Stomach (tissue), 8 donors: ENCODE measurements at regions not wholly inside any gene's neighbourhood (a gene's known extent, or its start where the extent isn't known, plus 50 kb on each side); places are given as distances from the start of the nearest gene placed in this dataset.

Experiments used
- DNase-seq, 2 donors: peaks; one replicate each; pipeline versions ENCODE4 v3.0.0 to v3.0.0-alpha.2; 2013 to 2019
- H3K27ac ChIP-seq, 5 donors: fragments of 200-600 bp in 4 of 5; sonication (generic) in 4 of 5; one replicate each; pipeline ENCODE4 v1.5.1; 2013 to 2019; ENCODE audit warnings: mild to moderate bottlenecking in 1 of 5, moderate library complexity in 1 of 5
- H3K27me3 ChIP-seq, 3 donors: fragments of 200-600 bp; sonication (generic); one replicate each; pipeline ENCODE4 v1.5.1; 2017 to 2019; ENCODE audit warnings: mixed run types in 1 of 3
- H3K36me3 ChIP-seq, 4 donors: fragments of 200-600 bp; sonication (generic); 1 replicate in 3 of 4; 2 replicates in 1 of 4; pipeline ENCODE4 v1.5.1; 2016 to 2019
- H3K4me1 ChIP-seq, 4 donors: fragments of 200-600 bp; sonication (generic); one replicate each; pipeline ENCODE4 v1.5.1; 2016 to 2019
- H3K4me3 ChIP-seq, 4 donors: fragments of 200-600 bp; sonication (generic) in 3 of 4; one replicate each; pipeline ENCODE4 v1.5.1; 2016 to 2019; ENCODE audit warnings: mild to moderate bottlenecking in 1 of 4
- H3K9me3 ChIP-seq, 4 donors: fragments of 200-600 bp; sonication (generic); one replicate each; pipeline ENCODE4 v1.5.1; 2016 to 2019
- EP300 ChIP-seq: sonication (generic); formaldehyde crosslinking; IDR thresholded peaks from one replicate; pipeline ENCODE4 v1.6.1; 2017; ENCODE audit warnings: antibody characterized with exemption
- POLR2A ChIP-seq, 4 donors: fragments of 450-650 bp; IDR thresholded peaks; one replicate each; pipeline ENCODE4 v1.6.1; 2016; ENCODE audit warnings: antibody characterized with exemption in 4 of 4, control low read depth in 2 of 4, mild to moderate bottlenecking in 1 of 4, moderate library complexity in 1 of 4
- POLR2AphosphoS5 ChIP-seq, 3 donors: sonication (generic); formaldehyde crosslinking; IDR thresholded peaks; one replicate each; pipeline ENCODE4 v1.6.1; 2016; ENCODE audit warnings: antibody characterized with exemption in 3 of 3
- WGBS, 5 donors: extraction: QIAGEN DNeasy Blood & Tissue Kit in 3 of 5; methylation state at CpG; one replicate each; pipeline versions ENCODE4 v1.1.5 to v1.1.7; 2013 to 2018; 5-methylcytosine and 5-hydroxymethylcytosine counted together
- intact Hi-C: fragments of 100-400 bp; cut with DNase I; formaldehyde crosslinking; loops from one replicate; pipeline ENCODE4 v1.15.1; 2023; ENCODE audit warnings: low total_unique reads
- TF ChIP-seq, protein P1 (sequence below), 7 experiments: fragments of 450-650 bp in 4 of 7; fragments of 200-600 bp in 3 of 7; sonication (generic) in 3 of 7; IDR thresholded peaks; one replicate each; pipeline ENCODE4 v1.5.1; 2016 to 2019; ENCODE audit warnings: antibody characterized with exemption in 7 of 7, control low read depth in 2 of 7, mild to moderate bottlenecking in 1 of 7
- donor health status: healthy with polysubstance abuse.
- donor health status: Bipolar disorder and iron deficiency.
- donor health status: healthy.

DNA sequence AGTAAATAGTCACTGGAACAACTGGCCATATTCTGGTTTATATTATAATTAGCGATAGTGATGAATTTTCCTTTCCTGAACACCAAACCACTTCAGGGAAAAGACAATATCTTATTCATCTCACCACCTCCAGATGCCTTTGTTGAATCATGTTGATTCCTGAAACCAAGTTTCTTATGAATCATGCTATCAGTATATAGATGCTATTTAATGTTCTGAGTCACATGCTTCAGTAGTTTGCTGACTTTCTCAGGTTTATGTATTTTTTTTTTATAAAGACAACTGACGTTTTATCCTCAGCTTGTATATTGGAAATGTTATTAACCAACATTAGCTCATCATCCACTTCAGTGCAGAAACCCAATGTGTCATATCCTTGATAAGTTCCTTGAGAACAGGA is 710.2 kb upstream of the POU3F2 start:
- no peak overlapping the region for H3K4me3 ChIP-seq
- H3K9me3 ChIP-seq: no peaks in the 10 kb centered on the region
- intact Hi-C loops: no loop called here
- no peak for DNase-seq
- H3K27me3 ChIP-seq: no peaks in the 10 kb centered on the region
- TF ChIP-seq POLR2A (IDR thresholded peaks at IDR 0.05): no peak
- no peak for TF ChIP-seq POLR2AphosphoS5 (IDR thresholded peaks at IDR 0.05)
- TF ChIP-seq, protein P1, sequence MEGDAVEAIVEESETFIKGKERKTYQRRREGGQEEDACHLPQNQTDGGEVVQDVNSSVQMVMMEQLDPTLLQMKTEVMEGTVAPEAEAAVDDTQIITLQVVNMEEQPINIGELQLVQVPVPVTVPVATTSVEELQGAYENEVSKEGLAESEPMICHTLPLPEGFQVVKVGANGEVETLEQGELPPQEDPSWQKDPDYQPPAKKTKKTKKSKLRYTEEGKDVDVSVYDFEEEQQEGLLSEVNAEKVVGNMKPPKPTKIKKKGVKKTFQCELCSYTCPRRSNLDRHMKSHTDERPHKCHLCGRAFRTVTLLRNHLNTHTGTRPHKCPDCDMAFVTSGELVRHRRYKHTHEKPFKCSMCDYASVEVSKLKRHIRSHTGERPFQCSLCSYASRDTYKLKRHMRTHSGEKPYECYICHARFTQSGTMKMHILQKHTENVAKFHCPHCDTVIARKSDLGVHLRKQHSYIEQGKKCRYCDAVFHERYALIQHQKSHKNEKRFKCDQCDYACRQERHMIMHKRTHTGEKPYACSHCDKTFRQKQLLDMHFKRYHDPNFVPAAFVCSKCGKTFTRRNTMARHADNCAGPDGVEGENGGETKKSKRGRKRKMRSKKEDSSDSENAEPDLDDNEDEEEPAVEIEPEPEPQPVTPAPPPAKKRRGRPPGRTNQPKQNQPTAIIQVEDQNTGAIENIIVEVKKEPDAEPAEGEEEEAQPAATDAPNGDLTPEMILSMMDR (IDR thresholded peaks at IDR 0.05): no peak
- TF ChIP-seq EP300: no peak
- no peak overlapping the region for H3K27ac ChIP-seq
- 68 to 79% (median 69%) methylated on average over 2 of the region's 2 CpGs for WGBS, 5 donors
- H3K4me1 ChIP-seq: no peaks in the 10 kb centered on the region
- H3K36me3 ChIP-seq: no peaks in the 10 kb centered on the region

DNA sequence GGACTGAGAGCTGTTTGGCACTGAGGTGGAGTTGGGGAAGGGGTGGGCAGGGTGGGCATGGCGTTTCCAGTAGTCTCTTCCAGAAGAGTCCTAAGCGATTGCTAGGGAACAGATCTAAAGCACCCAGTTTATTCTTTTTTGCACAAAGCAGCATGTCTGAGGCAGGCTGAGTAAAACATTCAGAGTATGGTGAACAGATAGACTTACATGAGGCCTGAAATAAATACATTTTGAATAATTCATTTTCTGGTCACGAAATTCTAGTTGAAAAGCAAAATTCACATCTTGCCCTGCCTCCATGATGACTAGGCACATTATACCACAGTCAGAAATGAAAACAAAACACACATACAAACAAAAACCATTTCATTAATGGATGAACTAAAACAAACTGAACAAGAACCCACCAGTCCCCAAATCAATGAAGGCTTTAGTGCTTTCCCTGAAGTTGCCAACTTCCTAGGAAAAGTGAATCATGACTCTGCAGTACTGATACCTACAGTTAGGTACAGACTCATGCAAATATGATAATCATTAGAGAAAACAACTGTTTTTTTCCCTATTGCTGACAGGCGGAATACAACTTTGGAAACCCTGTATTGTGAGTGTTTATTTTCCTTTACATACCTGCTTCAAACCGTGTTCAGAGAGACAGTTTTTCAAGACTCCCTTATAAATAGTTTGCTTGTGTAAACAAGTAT is 702.9 kb upstream of the POU3F2 start:
- intact Hi-C loops: no loop called here

DNA sequence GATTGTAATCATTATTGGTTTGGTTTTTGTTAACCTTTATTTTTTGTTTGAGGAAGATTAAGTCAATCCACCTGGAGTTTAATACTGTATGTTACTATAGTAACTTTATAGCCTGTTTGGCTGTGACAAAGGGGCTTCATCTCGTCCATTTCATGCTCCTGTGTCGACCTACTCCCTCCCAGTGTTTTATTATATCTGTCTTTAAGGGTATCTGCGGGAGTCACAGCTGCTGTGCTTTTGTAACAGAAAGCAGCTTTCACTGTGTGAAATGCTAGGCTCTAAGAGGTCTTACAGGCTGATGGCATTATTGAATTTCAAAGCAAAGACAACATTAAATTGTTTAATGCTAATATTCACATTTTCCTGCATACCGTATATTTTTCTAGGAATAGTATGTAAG is 698.0 kb upstream of the POU3F2 start:
- Histone ChIP-seq H3K4me3 (no peak overlapping the region), H3K9me3 (no peaks in the 10 kb centered on the region), H3K36me3 (no peaks in the 10 kb centered on the region), H3K4me1 (no peaks in the 10 kb centered on the region), H3K27ac (no peak overlapping the region), H3K27me3 (no peaks in the 10 kb centered on the region)
- 8 to 13% (median 10%) methylated on average over 4 of the region's 4 CpGs for WGBS, 5 donors
- intact Hi-C loops: no loop called here
- no peak for DNase-seq
- TF ChIP-seq EP300: no peak
- no peak for TF ChIP-seq POLR2A (IDR thresholded peaks at IDR 0.05)

More for the DNA sequence above, 702.9 kb upstream of the POU3F2 start:
- no peak for DNase-seq
- 54 to 63% (median 57%) methylated on average over 5 of the region's 5 CpGs for WGBS, 5 donors
- Histone ChIP-seq H3K36me3 (no peaks in the 10 kb centered on the region), H3K27me3 (no peaks in the 10 kb centered on the region), H3K9me3 (no peaks in the 10 kb centered on the region), H3K4me1 (no peaks in the 10 kb centered on the region), H3K4me3 (no peak overlapping the region), H3K27ac (no peak overlapping the region)
- no peak for TF ChIP-seq POLR2A (IDR thresholded peaks at IDR 0.05)
- TF ChIP-seq EP300: no peak
- TF ChIP-seq, protein P1 (IDR thresholded peaks at IDR 0.05): no peak
- no peak for TF ChIP-seq POLR2AphosphoS5 (IDR thresholded peaks at IDR 0.05)

DNA sequence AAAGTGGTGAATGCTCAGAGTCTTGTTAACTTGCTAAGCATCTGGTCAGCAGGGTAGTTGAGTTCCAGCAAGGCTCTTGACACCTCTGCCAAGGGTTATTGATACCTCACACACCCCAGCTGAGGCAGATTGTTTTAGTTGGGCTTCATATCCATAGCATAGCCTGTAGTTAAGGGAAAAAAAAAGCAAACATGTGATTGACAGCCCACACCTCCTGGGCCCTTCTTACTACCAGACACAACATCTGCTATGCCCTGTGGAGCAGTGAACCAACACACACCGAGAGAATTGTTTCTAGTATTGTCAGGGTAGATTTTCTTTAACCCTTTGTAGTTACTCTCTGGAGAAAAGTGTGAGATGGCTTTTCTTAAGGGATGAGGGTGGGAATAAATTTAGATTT is 697.0 kb upstream of the POU3F2 start:
- WGBS, 5 donors: 0 to 10% (median 5%) methylated on average over 1 of the region's 1 CpG
- Histone ChIP-seq H3K27me3 (no peaks in the 10 kb centered on the region), H3K4me3 (no peak overlapping the region), H3K4me1 (no peaks in the 10 kb centered on the region), H3K27ac (no peak overlapping the region), H3K9me3 (peaks cover 0 to 7% (median 3%) of the 10 kb centered on the region in 4 donors), H3K36me3 (no peaks in the 10 kb centered on the region)
- no peak for TF ChIP-seq EP300
- intact Hi-C loops: no loop called here
- DNase-seq: no peak

DNA sequence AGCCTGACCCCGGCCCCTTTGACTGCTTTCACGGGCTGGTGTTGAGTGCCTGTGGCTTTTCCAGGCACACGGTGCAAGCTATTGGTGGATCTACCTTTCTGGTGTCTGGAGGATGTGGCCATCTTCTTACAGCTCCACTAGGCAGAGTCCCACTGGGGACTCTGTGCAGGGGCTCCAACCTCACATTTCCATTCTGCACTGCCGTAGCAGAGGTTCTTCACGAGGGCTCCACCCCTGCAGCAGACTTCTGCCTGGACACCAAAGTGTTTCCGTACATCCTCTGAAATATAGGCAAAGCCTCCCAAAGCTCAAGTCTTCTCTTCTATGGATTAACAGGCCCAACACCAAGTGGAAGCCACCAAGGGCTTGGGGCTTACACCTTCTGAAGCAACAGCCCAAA is 691.5 kb upstream of the POU3F2 start:
- DNase-seq: no peak
- Histone ChIP-seq H3K4me1 (no peaks in the 10 kb centered on the region), H3K4me3 (no peak overlapping the region), H3K27me3 (no peaks in the 10 kb centered on the region), H3K9me3 (peaks cover 0 to 26% (median 12%) of the 10 kb centered on the region in 4 donors), H3K36me3 (no peaks in the 10 kb centered on the region), H3K27ac (no peak overlapping the region)
- intact Hi-C loops: no loop called here
- TF ChIP-seq EP300: no peak
- TF ChIP-seq, protein P1 (IDR thresholded peaks at IDR 0.05): no peak
- no peak for TF ChIP-seq POLR2AphosphoS5 (IDR thresholded peaks at IDR 0.05)
- no peak for TF ChIP-seq POLR2A (IDR thresholded peaks at IDR 0.05)
- 83 to 92% (median 90%) methylated on average over 6 of the region's 6 CpGs for WGBS, 5 donors
